Fibroblast of lung (primary cell): ENCODE measurements at regions not wholly inside any gene's neighbourhood (a gene's known extent, or its start where the extent isn't known, plus 50 kb on each side); places are given as distances from the start of the nearest gene placed in this dataset.
A peak's percentile ranks its signal among the peaks of the same experiment; 100 is the strongest.

ENCODE experiments used
- DNase-seq, 2 donors: peaks; one replicate each; pipeline versions ENCODE4 v3.0.0 to v3.0.0-alpha.2; 2010; ENCODE audit warnings: low read depth in 2 of 2
- H2AFZ ChIP-seq: 2 replicates; pipeline ENCODE4 v1.5.1; 2012; ENCODE audit warnings: low read length, control low read depth, inconsistent platforms
- H3K27ac ChIP-seq: 2 replicates; pipeline ENCODE4 v1.5.1; 2011; ENCODE audit warnings: low read length, control low read depth; ENCODE audit not compliant: insufficient read depth
- H3K27me3 ChIP-seq: 2 replicates; pipeline ENCODE4 v1.5.1; 2011; ENCODE audit warnings: mild to moderate bottlenecking, low read length; ENCODE audit not compliant: control insufficient read depth, insufficient read depth
- H3K36me3 ChIP-seq: 2 replicates; pipeline ENCODE4 v1.5.1; 2011; ENCODE audit warnings: low read length; ENCODE audit not compliant: control insufficient read depth, insufficient read depth
- H3K4me1 ChIP-seq: 2 replicates; pipeline ENCODE4 v1.5.1; 2011; ENCODE audit warnings: low read length; ENCODE audit not compliant: control insufficient read depth, insufficient read depth; ENCODE audit errors: extremely low read depth
- H3K4me2 ChIP-seq: 2 replicates; pipeline ENCODE4 v1.5.1; 2011; ENCODE audit warnings: low read length, control low read depth; ENCODE audit not compliant: insufficient read depth; ENCODE audit errors: extremely low read depth
- H3K4me3 ChIP-seq, 4 experiments: fragments of 200-600 bp in 1 of 4; sonication (generic) in 1 of 4; replicated peaks in 1 of 4; 2 replicates each; pipeline ENCODE4 v1.5.1; 2011 to 2016; ENCODE audit warnings: low read length in 4 of 4, low read depth in 3 of 4, mild to moderate bottlenecking in 3 of 4, control low read depth in 2 of 4, inconsistent platforms in 1 of 4, mixed read lengths in 1 of 4; ENCODE audit not compliant: insufficient read depth in 1 of 4; ENCODE audit errors: control extremely low read depth in 1 of 4
- H3K79me2 ChIP-seq: 2 replicates; pipeline ENCODE4 v1.5.1; 2012; ENCODE audit warnings: mild to moderate bottlenecking, low read length, inconsistent platforms; ENCODE audit not compliant: control insufficient read depth, insufficient read depth
- H3K9ac ChIP-seq: 2 replicates; pipeline ENCODE4 v1.5.1; 2011; ENCODE audit warnings: mild to moderate bottlenecking, low read length, control low read depth; ENCODE audit not compliant: insufficient read depth
- H3K9me3 ChIP-seq: 2 replicates; pipeline ENCODE4 v1.5.1; 2012; ENCODE audit warnings: low read depth, low read length; ENCODE audit not compliant: control insufficient read depth, insufficient read depth
- H4K20me1 ChIP-seq: 2 replicates; pipeline ENCODE4 v1.5.1; 2011; ENCODE audit warnings: low read length; ENCODE audit not compliant: control insufficient read depth, insufficient read depth; ENCODE audit errors: extremely low read depth
- EZH2 ChIP-seq: IDR thresholded peaks from 2 replicates; pipeline ENCODE4 v1.5.1; 2012; ENCODE audit warnings: low read length, control low read depth, mild to moderate bottlenecking; ENCODE audit errors: missing control alignments
- TF ChIP-seq, protein P1 (sequence below), 2 donors: IDR thresholded peaks in 1 of 2; conservative IDR thresholded peaks in 1 of 2; 1 replicate in 1 of 2; 2 replicates in 1 of 2; pipeline ENCODE4 v1.5.1; 2011 to 2012; ENCODE audit warnings: low read length in 2 of 2, control low read depth in 1 of 2, inconsistent platforms in 1 of 2, low read depth in 1 of 2, mild to moderate bottlenecking in 1 of 2

DNA sequence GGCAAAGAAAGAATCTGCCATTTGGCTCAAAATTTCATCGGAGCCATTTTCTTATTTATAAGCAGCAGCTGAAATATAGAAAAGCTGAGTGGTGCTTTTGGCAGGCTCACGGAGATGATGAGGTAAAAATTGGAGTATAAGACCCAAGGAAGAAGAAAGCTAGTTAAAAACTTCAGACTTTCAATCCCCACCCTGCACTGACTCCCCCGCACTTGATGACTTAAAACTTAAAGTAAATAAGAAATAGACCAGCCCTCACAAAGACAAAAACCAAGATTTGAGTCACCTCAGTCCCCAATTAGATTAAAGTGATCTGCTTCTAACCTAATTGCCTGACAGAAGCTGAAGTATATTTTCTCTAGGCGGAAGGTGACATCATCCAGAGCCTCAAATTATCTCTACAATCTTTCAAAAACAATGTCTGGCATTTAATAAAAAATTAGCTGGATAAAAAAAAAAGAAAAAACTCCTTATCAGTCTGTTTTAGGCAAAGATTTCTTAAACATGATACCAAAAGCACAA, 124.0 kb upstream of the PJA2 start:
- Histone ChIP-seq H3K27ac (no peak overlapping the region), H3K79me2 (no peaks in the 10 kb centered on the region), H3K9ac (no peak overlapping the region), H3K4me1 (no peaks in the 10 kb centered on the region), H2AFZ (no peak overlapping the region), H3K9me3 (no peaks in the 10 kb centered on the region), H3K4me3 (no peak overlapping the region), H3K4me2 (no peak overlapping the region), H3K36me3 (no peaks in the 10 kb centered on the region), H3K27me3 (no peaks in the 10 kb centered on the region), H4K20me1 (no peaks in the 10 kb centered on the region)
- DNase-seq: peak; percentile 4 to 65
- TF ChIP-seq, protein P1, sequence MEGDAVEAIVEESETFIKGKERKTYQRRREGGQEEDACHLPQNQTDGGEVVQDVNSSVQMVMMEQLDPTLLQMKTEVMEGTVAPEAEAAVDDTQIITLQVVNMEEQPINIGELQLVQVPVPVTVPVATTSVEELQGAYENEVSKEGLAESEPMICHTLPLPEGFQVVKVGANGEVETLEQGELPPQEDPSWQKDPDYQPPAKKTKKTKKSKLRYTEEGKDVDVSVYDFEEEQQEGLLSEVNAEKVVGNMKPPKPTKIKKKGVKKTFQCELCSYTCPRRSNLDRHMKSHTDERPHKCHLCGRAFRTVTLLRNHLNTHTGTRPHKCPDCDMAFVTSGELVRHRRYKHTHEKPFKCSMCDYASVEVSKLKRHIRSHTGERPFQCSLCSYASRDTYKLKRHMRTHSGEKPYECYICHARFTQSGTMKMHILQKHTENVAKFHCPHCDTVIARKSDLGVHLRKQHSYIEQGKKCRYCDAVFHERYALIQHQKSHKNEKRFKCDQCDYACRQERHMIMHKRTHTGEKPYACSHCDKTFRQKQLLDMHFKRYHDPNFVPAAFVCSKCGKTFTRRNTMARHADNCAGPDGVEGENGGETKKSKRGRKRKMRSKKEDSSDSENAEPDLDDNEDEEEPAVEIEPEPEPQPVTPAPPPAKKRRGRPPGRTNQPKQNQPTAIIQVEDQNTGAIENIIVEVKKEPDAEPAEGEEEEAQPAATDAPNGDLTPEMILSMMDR (conservative IDR thresholded peaks at IDR 0.05 in 1 of 2, IDR thresholded peaks at IDR 0.05 in 1 of 2; ENCODE audit: low read depth in 1 of 2, low read length in 2 of 2): no peak
- no peak for TF ChIP-seq EZH2

DNA sequence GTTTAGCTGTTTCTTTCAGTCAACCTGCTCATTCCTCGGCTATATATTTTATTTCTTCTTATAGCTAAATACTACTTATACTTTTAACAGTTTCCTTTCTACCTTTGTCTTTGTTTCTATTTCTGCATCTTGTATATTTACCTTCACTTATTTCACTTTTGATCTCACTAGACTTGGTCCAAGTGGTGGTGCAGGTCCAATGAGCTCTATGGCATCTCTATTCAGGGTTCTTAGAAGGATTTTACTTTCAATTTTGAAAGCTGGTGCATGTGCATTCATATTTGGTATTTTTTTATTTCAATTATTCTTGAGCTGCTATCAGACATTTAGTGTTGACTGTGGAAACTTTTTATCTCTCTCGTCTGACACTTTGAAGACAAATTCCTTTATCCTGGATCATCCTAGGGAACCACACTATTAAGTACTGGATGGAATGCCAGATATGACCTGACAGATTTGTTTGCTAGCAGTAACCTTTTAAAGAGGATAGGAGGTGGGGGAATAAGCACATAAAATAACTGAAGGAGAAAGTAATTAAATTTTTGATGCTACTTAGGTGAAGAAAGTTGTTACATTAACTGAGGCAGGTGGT, 123.1 kb upstream of the PJA2 start:
- Histone ChIP-seq H3K4me3 (no peak overlapping the region), H3K4me1 (no peaks in the 10 kb centered on the region), H3K9me3 (no peaks in the 10 kb centered on the region), H3K27me3 (no peaks in the 10 kb centered on the region), H3K27ac (no peak overlapping the region), H2AFZ (no peak overlapping the region), H3K9ac (no peak overlapping the region), H3K4me2 (peak overlapping the region; percentile 3), H3K79me2 (no peaks in the 10 kb centered on the region), H3K36me3 (no peaks in the 10 kb centered on the region), H4K20me1 (no peaks in the 10 kb centered on the region)
- peak in 1 of 2 donors; percentile 62 for DNase-seq
- no peak for TF ChIP-seq EZH2
- TF ChIP-seq, protein P1 (conservative IDR thresholded peaks at IDR 0.05 in 1 of 2, IDR thresholded peaks at IDR 0.05 in 1 of 2; ENCODE audit: low read depth in 1 of 2, low read length in 2 of 2): no peak

DNA sequence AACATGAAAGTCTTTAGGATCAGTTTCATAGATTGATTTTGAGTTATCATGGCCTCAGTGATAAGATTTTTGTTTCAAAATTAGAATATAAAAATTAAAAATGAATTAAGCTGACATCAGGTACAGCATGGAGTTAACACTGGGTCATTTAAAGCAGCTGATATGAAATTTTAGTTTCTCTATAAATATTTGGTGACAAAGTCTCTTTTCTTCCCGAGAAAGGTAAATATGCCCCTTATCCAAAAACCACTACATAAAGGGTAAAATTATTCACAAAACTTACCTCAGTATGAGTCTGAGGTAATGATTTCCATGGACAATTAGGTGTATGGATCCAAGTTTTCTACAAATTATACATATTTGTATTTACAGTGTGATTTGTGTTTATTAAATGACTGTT, 121.5 kb upstream of the PJA2 start:
- no peaks in the 10 kb centered on the region for H3K79me2 ChIP-seq
- no peak overlapping the region for H3K4me2 ChIP-seq
- no peak overlapping the region for H3K9ac ChIP-seq
- H3K27ac ChIP-seq: no peak overlapping the region
- no peak for DNase-seq
- no peaks in the 10 kb centered on the region for H3K9me3 ChIP-seq
- no peaks in the 10 kb centered on the region for H4K20me1 ChIP-seq
- H2AFZ ChIP-seq: no peak overlapping the region
- H3K36me3 ChIP-seq: no peaks in the 10 kb centered on the region
- TF ChIP-seq, protein P1 (conservative IDR thresholded peaks at IDR 0.05 in 1 of 2, IDR thresholded peaks at IDR 0.05 in 1 of 2; ENCODE audit: low read depth in 1 of 2, low read length in 2 of 2): no peak
- no peak for TF ChIP-seq EZH2
- H3K4me1 ChIP-seq: no peaks in the 10 kb centered on the region
- H3K4me3 ChIP-seq: no peak overlapping the region
- H3K27me3 ChIP-seq: no peaks in the 10 kb centered on the region
